ENCODE measurements at regions not wholly inside any gene's neighbourhood (a gene's known extent, or its start where the extent isn't known, plus 50 kb on each side); places are given as distances from the start of the nearest gene placed in this dataset.

DNA sequence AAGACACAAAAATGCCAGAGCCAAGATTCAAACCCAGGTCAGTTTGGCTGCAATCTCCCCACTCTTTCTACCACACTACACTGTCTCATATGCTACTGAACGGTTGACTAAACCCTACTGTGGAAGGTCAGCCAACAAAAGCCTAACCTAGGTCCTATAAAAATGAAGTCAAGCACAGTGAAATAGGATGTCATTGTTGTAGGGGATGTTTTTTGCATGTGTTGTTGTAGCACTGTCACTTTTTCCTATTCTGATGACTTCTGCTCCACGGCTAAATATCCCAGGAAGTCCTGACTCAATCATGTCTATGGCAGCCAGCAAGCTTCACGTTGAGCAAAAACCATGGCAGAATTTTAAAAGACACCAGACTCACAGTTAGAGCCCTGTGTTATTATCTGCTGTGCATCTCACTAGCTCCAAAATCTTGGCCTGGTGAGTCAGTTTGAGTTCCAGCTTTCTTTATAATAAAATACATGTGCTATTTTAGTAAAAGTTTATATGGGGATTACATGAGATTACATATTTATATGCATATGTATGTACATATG lies 322.1 kb upstream of the NT5E start:
- TF ChIP-seq, protein P1, sequence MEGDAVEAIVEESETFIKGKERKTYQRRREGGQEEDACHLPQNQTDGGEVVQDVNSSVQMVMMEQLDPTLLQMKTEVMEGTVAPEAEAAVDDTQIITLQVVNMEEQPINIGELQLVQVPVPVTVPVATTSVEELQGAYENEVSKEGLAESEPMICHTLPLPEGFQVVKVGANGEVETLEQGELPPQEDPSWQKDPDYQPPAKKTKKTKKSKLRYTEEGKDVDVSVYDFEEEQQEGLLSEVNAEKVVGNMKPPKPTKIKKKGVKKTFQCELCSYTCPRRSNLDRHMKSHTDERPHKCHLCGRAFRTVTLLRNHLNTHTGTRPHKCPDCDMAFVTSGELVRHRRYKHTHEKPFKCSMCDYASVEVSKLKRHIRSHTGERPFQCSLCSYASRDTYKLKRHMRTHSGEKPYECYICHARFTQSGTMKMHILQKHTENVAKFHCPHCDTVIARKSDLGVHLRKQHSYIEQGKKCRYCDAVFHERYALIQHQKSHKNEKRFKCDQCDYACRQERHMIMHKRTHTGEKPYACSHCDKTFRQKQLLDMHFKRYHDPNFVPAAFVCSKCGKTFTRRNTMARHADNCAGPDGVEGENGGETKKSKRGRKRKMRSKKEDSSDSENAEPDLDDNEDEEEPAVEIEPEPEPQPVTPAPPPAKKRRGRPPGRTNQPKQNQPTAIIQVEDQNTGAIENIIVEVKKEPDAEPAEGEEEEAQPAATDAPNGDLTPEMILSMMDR (IDR thresholded peaks at IDR 0.05), result no peak
- no peaks in the 10 kb centered on the region for H3K4me1 ChIP-seq (ENCODE audit: insufficient read depth, low read length)
- H3K36me3 ChIP-seq (ENCODE audit: insufficient read depth, low read length), result no peaks in the 10 kb centered on the region
- ATAC-seq (ENCODE audit: poor library complexity) (no peak), DNase-seq (no peak)
- Mint-ChIP-seq H3K27ac (no peak overlapping the region), H3K4me3 (no peak overlapping the region), H3K9me3 (no peaks in the 10 kb centered on the region), H3K36me3 (ENCODE audit: low read depth) (no peaks in the 10 kb centered on the region), H3K4me1 (ENCODE audit: low read depth) (no peaks in the 10 kb centered on the region), H3K27me3 (no peaks in the 10 kb centered on the region)
- CTCF ChIA-PET, result no interaction called here
- intact Hi-C loops (cut with DNase I, micrococcal nuclease), result no loop called here
- H3K27ac ChIP-seq (ENCODE audit: low read depth in 1 of 2, low read length in 2 of 2), result no peak overlapping the region
- no peak overlapping the region for H3K4me3 ChIP-seq (ENCODE audit: low read length)
- POLR2A ChIA-PET, result no interaction called here
- H3K9me3 ChIP-seq (ENCODE audit: control insufficient read depth in 1 of 2, insufficient read depth in 1 of 2, low read length in 2 of 2), result no peaks in the 10 kb centered on the region
- H3K27me3 ChIP-seq (ENCODE audit: control insufficient read depth in 1 of 2, insufficient read depth in 2 of 2, low read length in 2 of 2), result no peaks in the 10 kb centered on the region

DNA sequence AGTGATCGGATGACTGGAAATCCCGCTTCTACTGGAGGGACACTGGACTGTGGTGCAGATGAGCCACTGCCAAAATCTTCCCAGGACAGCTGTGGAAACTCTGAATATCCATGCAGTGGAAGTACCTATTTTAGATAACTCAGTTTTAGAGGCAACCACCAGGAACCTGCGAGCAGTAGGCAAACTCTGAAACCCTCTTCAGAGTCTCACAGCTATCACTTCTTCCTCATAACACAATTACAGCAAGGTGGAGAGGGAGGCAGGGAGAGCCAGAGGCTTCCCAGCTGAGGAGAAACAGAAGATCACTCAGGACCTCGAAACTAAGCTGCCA lies 322.8 kb upstream of the NT5E start:
- no peaks in the 10 kb centered on the region for H3K36me3 Mint-ChIP-seq (ENCODE audit: low read depth)
- DNase-seq (no peak), ATAC-seq (ENCODE audit: poor library complexity) (no peak)
- Histone ChIP-seq H3K36me3 (ENCODE audit: insufficient read depth, low read length) (no peaks in the 10 kb centered on the region), H3K27me3 (ENCODE audit: control insufficient read depth in 1 of 2, insufficient read depth in 2 of 2, low read length in 2 of 2) (no peaks in the 10 kb centered on the region), H3K27ac (ENCODE audit: low read depth in 1 of 2, low read length in 2 of 2) (no peak overlapping the region), H3K4me1 (ENCODE audit: insufficient read depth, low read length) (no peaks in the 10 kb centered on the region), H3K9me3 (ENCODE audit: control insufficient read depth in 1 of 2, insufficient read depth in 1 of 2, low read length in 2 of 2) (no peaks in the 10 kb centered on the region), H3K4me3 (ENCODE audit: low read length) (no peak overlapping the region)
- H3K4me3 Mint-ChIP-seq, result no peak overlapping the region
- no peak overlapping the region for H3K27ac Mint-ChIP-seq
- CTCF ChIA-PET, result no interaction called here
- no peaks in the 10 kb centered on the region for H3K4me1 Mint-ChIP-seq (ENCODE audit: low read depth)
- POLR2A ChIA-PET, result no interaction called here
- TF ChIP-seq, protein P1 (IDR thresholded peaks at IDR 0.05), result no peak
- H3K27me3 Mint-ChIP-seq, result no peaks in the 10 kb centered on the region
- intact Hi-C loops (cut with DNase I, micrococcal nuclease), result no loop called here
- no peaks in the 10 kb centered on the region for H3K9me3 Mint-ChIP-seq

DNA sequence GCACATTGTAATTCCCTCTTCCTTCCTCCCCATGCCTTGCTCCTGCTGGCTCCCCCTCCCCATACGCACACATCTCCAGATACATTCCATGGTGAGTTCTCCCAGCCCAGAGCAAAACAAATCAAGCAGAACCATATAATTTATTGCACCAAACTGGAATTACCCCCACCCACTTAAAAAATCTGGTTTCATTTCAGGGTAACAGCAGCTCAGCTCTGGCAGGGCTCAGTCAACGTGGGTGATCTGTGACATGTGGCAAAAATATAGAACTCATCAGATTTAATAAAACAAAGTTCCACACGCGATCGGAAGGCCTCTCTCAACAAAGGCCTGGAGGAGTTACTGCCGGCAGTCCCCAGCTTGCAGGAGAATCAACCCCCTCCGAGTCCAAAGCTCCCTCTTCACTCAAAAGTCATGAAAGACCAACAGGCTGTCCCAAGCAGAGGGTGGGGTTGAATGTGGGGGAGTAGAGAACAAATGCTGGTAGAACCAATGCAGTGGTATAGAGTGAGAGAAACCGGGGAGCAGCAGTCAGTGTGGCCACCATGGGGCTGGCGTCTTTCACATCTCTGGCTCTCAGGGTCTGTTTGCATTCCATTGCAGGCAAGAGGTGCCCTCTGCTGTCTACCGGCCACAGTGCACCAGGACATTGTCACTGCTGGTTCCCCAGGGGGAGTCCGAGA lies 323.3 kb upstream of the NT5E start:
- Mint-ChIP-seq H3K36me3 (ENCODE audit: low read depth) (no peaks in the 10 kb centered on the region), H3K9me3 (no peaks in the 10 kb centered on the region), H3K27me3 (no peaks in the 10 kb centered on the region), H3K4me3 (no peak overlapping the region), H3K4me1 (ENCODE audit: low read depth) (no peaks in the 10 kb centered on the region), H3K27ac (no peak overlapping the region)
- Histone ChIP-seq H3K4me1 (ENCODE audit: insufficient read depth, low read length) (no peaks in the 10 kb centered on the region), H3K36me3 (ENCODE audit: insufficient read depth, low read length) (no peaks in the 10 kb centered on the region), H3K4me3 (ENCODE audit: low read length) (no peak overlapping the region), H3K27ac (ENCODE audit: low read depth in 1 of 2, low read length in 2 of 2) (no peak overlapping the region), H3K9me3 (ENCODE audit: control insufficient read depth in 1 of 2, insufficient read depth in 1 of 2, low read length in 2 of 2) (no peaks in the 10 kb centered on the region), H3K27me3 (ENCODE audit: control insufficient read depth in 1 of 2, insufficient read depth in 2 of 2, low read length in 2 of 2) (no peaks in the 10 kb centered on the region)
- ChIA-PET POLR2A (no interaction called here), CTCF (no interaction called here)
- no peak for DNase-seq
- TF ChIP-seq, protein P1 (IDR thresholded peaks at IDR 0.05), result no peak
- intact Hi-C loops (cut with DNase I, micrococcal nuclease), result no loop called here
- ATAC-seq (ENCODE audit: poor library complexity), result no peak

All from CD4-positive, alpha-beta T cell (primary cell).